GM23338 (cell line): ENCODE measurements at regions not wholly inside any gene's neighbourhood (a gene's known extent, or its start where the extent isn't known, plus 50 kb on each side); places are given as distances from the start of the nearest gene placed in this dataset.

Source experiments
- CTCF ChIP-seq, 2 experiments: fragments of 200-600 bp in 1 of 2; sonication (generic) in 1 of 2; conservative IDR thresholded peaks; 2 replicates each; pipeline versions ENCODE4 v1.5.1 to v1.6.1; 2016 to 2017; ENCODE audit warnings: antibody characterized with exemption in 2 of 2, low read depth in 2 of 2, mild to moderate bottlenecking in 2 of 2, moderate library complexity in 1 of 2
- JUNB ChIP-seq: IDR thresholded peaks from one replicate; pipeline ENCODE4 v1.6.1; 2016; ENCODE audit warnings: antibody characterized with exemption; ENCODE audit not compliant: unreplicated experiment

- TF ChIP-seq CTCF (conservative IDR thresholded peaks at IDR 0.05; ENCODE audit: low read depth in 2 of 2), result no peak
- TF ChIP-seq JUNB, result no peak
Measured at GRCh38 chr5:167945542-167946384, 345.7 kb upstream of the WWC1 start.
